HG02798 (cell line): ENCODE measurements at regions not wholly inside any gene's neighbourhood (a gene's known extent, or its start where the extent isn't known, plus 50 kb on each side); places are given as distances from the start of the nearest gene placed in this dataset.

Source experiments
- ATAC-seq: cut with Tn5 transposase; IDR thresholded peaks from one replicate; pipeline ENCODE4 v1.9.1; 2021; ENCODE audit warnings: mild to moderate bottlenecking; ENCODE audit not compliant: unreplicated experiment, poor library complexity

- no peak for ATAC-seq
Measured at GRCh38 chrX:36436361-36436760, 516.8 kb downstream of the CFAP47 start.

- ATAC-seq: no peak
Measured at GRCh38 chrX:36443007-36443406, 523.5 kb downstream of the CFAP47 start.

GRCh38 chrX:36445566-36445965 lies 526.0 kb downstream of the CFAP47 start:
- ATAC-seq: no peak

- no peak for ATAC-seq
Measured at GRCh38 chrX:36462142-36462541, 542.6 kb downstream of the CFAP47 start.

- no peak for ATAC-seq
Measured at GRCh38 chrX:36480441-36480990, 527.6 kb upstream of the FAM47C start.

GRCh38 chrX:36501169-36501702 lies 506.9 kb upstream of the FAM47C start:
- no peak for ATAC-seq

- ATAC-seq: no peak
Measured at GRCh38 chrX:36504625-36505024, 503.5 kb upstream of the FAM47C start.

- ATAC-seq: no peak
Measured at GRCh38 chrX:36508042-36508441, 500.1 kb upstream of the FAM47C start.

- no peak for ATAC-seq
Measured at GRCh38 chrX:36510736-36511135, 497.4 kb upstream of the FAM47C start.

GRCh38 chrX:36528661-36529060 lies 479.5 kb upstream of the FAM47C start:
- ATAC-seq: no peak

GRCh38 chrX:36534900-36535299 lies 473.3 kb upstream of the FAM47C start:
- no peak for ATAC-seq

GRCh38 chrX:36543499-36543898 lies 464.7 kb upstream of the FAM47C start:
- no peak for ATAC-seq

- ATAC-seq: no peak
Measured at GRCh38 chrX:36562986-36563385, 445.2 kb upstream of the FAM47C start.

- no peak for ATAC-seq
Measured at GRCh38 chrX:36568946-36569345, 439.2 kb upstream of the FAM47C start.

- no peak for ATAC-seq
Measured at GRCh38 chrX:36573720-36574119, 434.4 kb upstream of the FAM47C start.

GRCh38 chrX:36575670-36576069 lies 432.5 kb upstream of the FAM47C start:
- no peak for ATAC-seq

GRCh38 chrX:36577006-36577405 lies 431.2 kb upstream of the FAM47C start:
- ATAC-seq: no peak

GRCh38 chrX:36581030-36581429 lies 427.1 kb upstream of the FAM47C start:
- ATAC-seq: no peak

- no peak for ATAC-seq
Measured at GRCh38 chrX:36583674-36584073, 424.5 kb upstream of the FAM47C start.

GRCh38 chrX:36609616-36610585 lies 398.3 kb upstream of the FAM47C start:
- ATAC-seq: no peak

GRCh38 chrX:36626898-36627297 lies 381.3 kb upstream of the FAM47C start:
- no peak for ATAC-seq
